Activated T-cell treated with anti-CD3 and anti-CD28 coated beads, Interleukin-2, amount 50 U/mL, for 1 hour (primary cell): ENCODE measurements at regions not wholly inside any gene's neighbourhood (a gene's known extent, or its start where the extent isn't known, plus 50 kb on each side); places are given as distances from the start of the nearest gene placed in this dataset.

Experiments used
- DNase-seq: peaks from one replicate; pipeline ENCODE4 v3.0.0-alpha.2; 2020

GRCh38 chr12:60803147-60803546 is 1207.3 kb downstream of the SLC16A7 start:
- DNase-seq, result no peak

GRCh38 chr12:60805364-60805763 is 1209.5 kb downstream of the SLC16A7 start:
- no peak for DNase-seq

- no peak for DNase-seq
Measured at GRCh38 chr12:60819794-60820193, 1224.0 kb downstream of the SLC16A7 start.

- no peak for DNase-seq
Measured at GRCh38 chr12:60822580-60822979, 1226.8 kb downstream of the SLC16A7 start.

- no peak for DNase-seq
Measured at GRCh38 chr12:60830381-60830780, 1234.6 kb downstream of the SLC16A7 start.

GRCh38 chr12:60832290-60832689 is 1236.5 kb downstream of the SLC16A7 start:
- no peak for DNase-seq

- no peak for DNase-seq
Measured at GRCh38 chr12:60834372-60834771, 1238.5 kb downstream of the SLC16A7 start.

- no peak for DNase-seq
Measured at GRCh38 chr12:60834806-60835205, 1239.0 kb downstream of the SLC16A7 start.

GRCh38 chr12:60836651-60837050 is 1240.8 kb downstream of the SLC16A7 start:
- no peak for DNase-seq

- no peak for DNase-seq
Measured at GRCh38 chr12:60842181-60842580, 1246.4 kb downstream of the SLC16A7 start.

- no peak for DNase-seq
Measured at GRCh38 chr12:60844101-60844500, 1248.3 kb downstream of the SLC16A7 start.

- DNase-seq, result no peak
Measured at GRCh38 chr12:60844875-60845274, 1249.0 kb downstream of the SLC16A7 start.

GRCh38 chr12:60845696-60846095 is 1249.9 kb downstream of the SLC16A7 start:
- no peak for DNase-seq

- DNase-seq, result no peak
Measured at GRCh38 chr12:60847281-60847680, 1251.5 kb downstream of the SLC16A7 start.

- no peak for DNase-seq
Measured at GRCh38 chr12:60849723-60850122, 1253.9 kb downstream of the SLC16A7 start.

- DNase-seq, result no peak
Measured at GRCh38 chr12:60853407-60853806, 1257.6 kb downstream of the SLC16A7 start.

- no peak for DNase-seq
Measured at GRCh38 chr12:60863421-60863820, 1267.6 kb downstream of the SLC16A7 start.

GRCh38 chr12:60872219-60872618 is 1276.4 kb downstream of the SLC16A7 start:
- DNase-seq, result no peak

- no peak for DNase-seq
Measured at GRCh38 chr12:60872850-60873713, 1277.3 kb downstream of the SLC16A7 start.

GRCh38 chr12:60874091-60874490 is 1278.3 kb downstream of the SLC16A7 start:
- DNase-seq, result no peak

GRCh38 chr12:60920841-60921495 is 1325.1 kb downstream of the SLC16A7 start:
- DNase-seq, result no peak

GRCh38 chr12:60921541-60921940 is 1325.7 kb downstream of the SLC16A7 start:
- no peak for DNase-seq

GRCh38 chr12:60926256-60926655 is 1330.4 kb downstream of the SLC16A7 start:
- no peak for DNase-seq

GRCh38 chr12:60930151-60930550 is 1330.1 kb upstream of the USP15 start:
- DNase-seq, result no peak
